ENCODE measurements at regions not wholly inside any gene's neighbourhood (a gene's known extent, or its start where the extent isn't known, plus 50 kb on each side); places are given as distances from the start of the nearest gene placed in this dataset.

- no peak for FAIRE-seq
- TF ChIP-seq CTCF (optimal IDR thresholded peaks at IDR 0.05 in 1 of 3, IDR thresholded peaks at IDR 0.05 in 1 of 3, conservative IDR thresholded peaks at IDR 0.05 in 1 of 3; ENCODE audit: extremely low read depth in 1 of 3, insufficient read depth in 2 of 3, low read length in 3 of 3) (no peak), EZH2 (IDR thresholded peaks at IDR 0.05; ENCODE audit: low read length) (no peak)
- DNase-seq (ENCODE audit: low read depth, low spot score): no peak
- Histone ChIP-seq H3K4me3 (ENCODE audit: control insufficient read depth in 2 of 3, extremely low read depth in 1 of 3, insufficient read depth in 2 of 3, low read depth in 1 of 3, low read length in 3 of 3) (no peak overlapping the region), H3K9me1 (ENCODE audit: control insufficient read depth, extremely low read depth, insufficient read depth, low read length) (no peaks in the 10 kb centered on the region), H3K27me3 (ENCODE audit: control insufficient read depth, extremely low read depth, insufficient read depth, low read length) (no peaks in the 10 kb centered on the region), H2AFZ (ENCODE audit: control insufficient read depth, low read length) (no peak overlapping the region), H3K9ac (ENCODE audit: control insufficient read depth, extremely low read depth, insufficient read depth, low read length) (no peak overlapping the region), H3K79me2 (ENCODE audit: control insufficient read depth, insufficient read depth, low read length) (no peaks in the 10 kb centered on the region), H3K4me1 (ENCODE audit: control insufficient read depth, extremely low read depth, insufficient read depth, low read length) (no peaks in the 10 kb centered on the region), H3K27ac (ENCODE audit: control insufficient read depth, insufficient read depth, low read length) (no peak overlapping the region), H3K36me3 (ENCODE audit: control insufficient read depth in 2 of 2, extremely low read depth in 1 of 2, insufficient read depth in 2 of 2, low read length in 2 of 2) (no peaks in the 10 kb centered on the region), H3K9me3 (ENCODE audit: control insufficient read depth, low read depth, low read length) (no peaks in the 10 kb centered on the region), H3K4me2 (ENCODE audit: control insufficient read depth, extremely low read depth, insufficient read depth, low read depth, low read length) (no peak overlapping the region), H4K20me1 (ENCODE audit: control insufficient read depth, extremely low read depth, insufficient read depth, low read length) (no peaks in the 10 kb centered on the region)
- dilution Hi-C loops (cut with MboI; ENCODE audit: extremely low pct_ligation_motif_present, low sequenced_read_pairs): no loop called here
Measured at GRCh38 chr3:29140666-29141065, 140.2 kb upstream of the RBMS3 start.

GRCh38 chr3:29141197-29141917 is 139.5 kb upstream of the RBMS3 start:
- Histone ChIP-seq H3K9me3 (ENCODE audit: control insufficient read depth, low read depth, low read length) (no peaks in the 10 kb centered on the region), H3K79me2 (ENCODE audit: control insufficient read depth, insufficient read depth, low read length) (no peaks in the 10 kb centered on the region), H4K20me1 (ENCODE audit: control insufficient read depth, extremely low read depth, insufficient read depth, low read length) (no peaks in the 10 kb centered on the region), H3K9me1 (ENCODE audit: control insufficient read depth, extremely low read depth, insufficient read depth, low read length) (no peaks in the 10 kb centered on the region), H3K4me1 (ENCODE audit: control insufficient read depth, extremely low read depth, insufficient read depth, low read length) (no peaks in the 10 kb centered on the region), H3K4me2 (ENCODE audit: control insufficient read depth, extremely low read depth, insufficient read depth, low read depth, low read length) (no peak overlapping the region), H2AFZ (ENCODE audit: control insufficient read depth, low read length) (no peak overlapping the region), H3K4me3 (ENCODE audit: control insufficient read depth in 2 of 3, extremely low read depth in 1 of 3, insufficient read depth in 2 of 3, low read depth in 1 of 3, low read length in 3 of 3) (no peak overlapping the region), H3K27ac (ENCODE audit: control insufficient read depth, insufficient read depth, low read length) (no peak overlapping the region), H3K9ac (ENCODE audit: control insufficient read depth, extremely low read depth, insufficient read depth, low read length) (no peak overlapping the region), H3K27me3 (ENCODE audit: control insufficient read depth, extremely low read depth, insufficient read depth, low read length) (no peaks in the 10 kb centered on the region), H3K36me3 (ENCODE audit: control insufficient read depth in 2 of 2, extremely low read depth in 1 of 2, insufficient read depth in 2 of 2, low read length in 2 of 2) (no peaks in the 10 kb centered on the region)
- dilution Hi-C loops (cut with MboI; ENCODE audit: extremely low pct_ligation_motif_present, low sequenced_read_pairs): no loop called here
- DNase-seq (ENCODE audit: low read depth, low spot score): no peak
- no peak for FAIRE-seq
- TF ChIP-seq CTCF (optimal IDR thresholded peaks at IDR 0.05 in 1 of 3, IDR thresholded peaks at IDR 0.05 in 1 of 3, conservative IDR thresholded peaks at IDR 0.05 in 1 of 3; ENCODE audit: extremely low read depth in 1 of 3, insufficient read depth in 2 of 3, low read length in 3 of 3): no peak
- no peak for TF ChIP-seq EZH2 (IDR thresholded peaks at IDR 0.05; ENCODE audit: low read length)

All from keratinocyte (primary cell).